GM21723 (cell line): ENCODE measurements at regions not wholly inside any gene's neighbourhood (a gene's known extent, or its start where the extent isn't known, plus 50 kb on each side); places are given as distances from the start of the nearest gene placed in this dataset.

Experiments
- ATAC-seq: cut with Tn5 transposase; IDR thresholded peaks from one replicate; pipeline ENCODE4 v1.9.1; 2021; ENCODE audit warnings: mild to moderate bottlenecking, moderate library complexity; ENCODE audit not compliant: unreplicated experiment

GRCh38 chr15:62756995-62757360 is 285.6 kb upstream of the TPM1 start:
- no peak for ATAC-seq

GRCh38 chr15:62757535-62757934 is 285.0 kb upstream of the TPM1 start:
- no peak for ATAC-seq

GRCh38 chr15:62758126-62758951 is 284.2 kb upstream of the TPM1 start:
- ATAC-seq, result no peak

GRCh38 chr15:62758952-62759349 is 283.6 kb upstream of the TPM1 start:
- ATAC-seq, result no peak

GRCh38 chr15:62760538-62760937 is 282.0 kb upstream of the TPM1 start:
- ATAC-seq, result no peak

GRCh38 chr15:62765916-62766315 is 276.6 kb upstream of the TPM1 start:
- no peak for ATAC-seq

GRCh38 chr15:62766599-62766998 is 275.9 kb upstream of the TPM1 start:
- no peak for ATAC-seq

GRCh38 chr15:62769604-62770003 is 272.9 kb upstream of the TPM1 start:
- no peak for ATAC-seq

- ATAC-seq, result no peak
These were observed 272.4 kb upstream of the TPM1 start for GRCh38 chr15:62770111-62770660.

- ATAC-seq, result no peak
These were observed 271.8 kb upstream of the TPM1 start for GRCh38 chr15:62770752-62771151.

- ATAC-seq, result no peak
These were observed 271.3 kb upstream of the TPM1 start for GRCh38 chr15:62771234-62771633.

- no peak for ATAC-seq
These were observed 269.0 kb upstream of the TPM1 start for GRCh38 chr15:62773369-62774165.

- no peak for ATAC-seq
These were observed 266.6 kb upstream of the TPM1 start for GRCh38 chr15:62775932-62776331.

- ATAC-seq, result no peak
These were observed 264.9 kb upstream of the TPM1 start for GRCh38 chr15:62777671-62778070.

- ATAC-seq, result no peak
These were observed 263.3 kb upstream of the TPM1 start for GRCh38 chr15:62779036-62779770.

- no peak for ATAC-seq
These were observed 262.6 kb upstream of the TPM1 start for GRCh38 chr15:62779899-62780298.

GRCh38 chr15:62781081-62781497 is 261.5 kb upstream of the TPM1 start:
- no peak for ATAC-seq

- ATAC-seq, result no peak
These were observed 260.3 kb upstream of the TPM1 start for GRCh38 chr15:62782071-62782841.

- no peak for ATAC-seq
These were observed 259.7 kb upstream of the TPM1 start for GRCh38 chr15:62782896-62783295.

- no peak for ATAC-seq
These were observed 259.1 kb upstream of the TPM1 start for GRCh38 chr15:62783303-62783957.
